Spleen (tissue), 7 donors: ENCODE measurements at regions not wholly inside any gene's neighbourhood (a gene's known extent, or its start where the extent isn't known, plus 50 kb on each side); places are given as distances from the start of the nearest gene placed in this dataset.

Experiments used
- CTCF ChIP-seq, 11 experiments: fragments of 200-600 bp in 7 of 11; fragments of 450-650 bp in 4 of 11; sonication (generic) in 4 of 11; IDR thresholded peaks in 8 of 11; conservative IDR thresholded peaks in 3 of 11; 1 replicate in 7 of 11; 2 replicates in 4 of 11; pipeline versions ENCODE4 v1.4.0 to v1.8.0; 2016 to 2021; ENCODE audit warnings: antibody characterized with exemption in 11 of 11, inconsistent platforms in 4 of 11, mild to moderate bottlenecking in 1 of 11
- POLR2A ChIP-seq, 3 donors: fragments of 450-650 bp; IDR thresholded peaks; one replicate each; pipeline ENCODE4 v1.5.1; 2017; ENCODE audit warnings: antibody characterized with exemption in 3 of 3, mild to moderate bottlenecking in 1 of 3
- POLR2AphosphoS5 ChIP-seq, 3 donors: sonication (generic); formaldehyde crosslinking; IDR thresholded peaks; one replicate each; pipeline ENCODE4 v1.5.1; 2017; ENCODE audit warnings: antibody characterized with exemption in 3 of 3
- donor health status: DM: no; HTN: no; CAD: no; lungs with moderate emphysema.
- donor health status: DM: no; HTN: no; CAD: no.
- donor health status: DM: no; HTN: no; CAD: no.

- TF ChIP-seq CTCF (IDR thresholded peaks at IDR 0.05 in 8 of 11, conservative IDR thresholded peaks at IDR 0.05 in 3 of 11) (no peak), POLR2A (IDR thresholded peaks at IDR 0.05) (no peak), POLR2AphosphoS5 (IDR thresholded peaks at IDR 0.05) (peak in 1 of 3 donors; percentile 53)
Measured at GRCh38 chr1:109816175-109816811, 52.6 kb upstream of the EPS8L3 start.
